SK-N-SH treated with all-trans-retinoic acid at 6 μM for 48 hours (cell line): ENCODE measurements at regions not wholly inside any gene's neighbourhood (a gene's known extent, or its start where the extent isn't known, plus 50 kb on each side); places are given as distances from the start of the nearest gene placed in this dataset.

Experiments used
- ARNTL ChIP-seq: fragments of 450-650 bp; formaldehyde crosslinking; IDR thresholded peaks from 2 replicates; pipeline ENCODE4 v1.5.0; 2020; ENCODE audit warnings: low read depth, mild to moderate bottlenecking, moderate library complexity, borderline replicate concordance
- CSRNP3 ChIP-seq: fragments of 250-450 bp; sonication (Bioruptor Pico); IDR thresholded peaks from 2 replicates; pipeline ENCODE4 v1.5.1; 2021; ENCODE audit warnings: mild to moderate bottlenecking, moderate library complexity
- ESRRG ChIP-seq: fragments of 250-450 bp; sonication (Bioruptor Pico); IDR thresholded peaks from 2 replicates; pipeline ENCODE4 v1.6.1; 2021; ENCODE audit warnings: mild to moderate bottlenecking
- GLIS3 ChIP-seq: fragments of 250-450 bp; sonication (Bioruptor Pico); IDR thresholded peaks from 2 replicates; pipeline ENCODE4 v1.5.0; 2020; ENCODE audit warnings: mild to moderate bottlenecking, moderate library complexity
- ISL1 ChIP-seq: fragments of 250-450 bp; sonication (Bioruptor Pico); IDR thresholded peaks from 2 replicates; pipeline ENCODE4 v2.1.2; 2022; ENCODE audit warnings: mild to moderate bottlenecking, moderate library complexity
- POU6F1 ChIP-seq: fragments of 250-450 bp; sonication (Bioruptor Pico); IDR thresholded peaks from 2 replicates; pipeline ENCODE4 v1.8.0; 2021; ENCODE audit warnings: low read depth, mild to moderate bottlenecking, moderate library complexity, borderline replicate concordance
- RARB ChIP-seq: fragments of 250-450 bp; sonication (Bioruptor Pico); IDR thresholded peaks from 2 replicates; pipeline ENCODE4 v1.8.0; 2021; ENCODE audit warnings: mild to moderate bottlenecking, moderate library complexity
- TOX ChIP-seq: fragments of 250-450 bp; sonication (Bioruptor Pico); IDR thresholded peaks from 2 replicates; pipeline ENCODE4 v1.8.0; 2021; ENCODE audit warnings: mild to moderate bottlenecking, moderate library complexity, borderline replicate concordance
- ZC3H10 ChIP-seq: fragments of 250-450 bp; sonication (Bioruptor Pico); IDR thresholded peaks from 2 replicates; pipeline ENCODE4 v1.5.1; 2021; ENCODE audit warnings: mild to moderate bottlenecking, moderate library complexity
- ZFP3 ChIP-seq: fragments of 250-450 bp; sonication (Bioruptor Pico); IDR thresholded peaks from 2 replicates; pipeline ENCODE4 v1.5.0; 2020; ENCODE audit warnings: mild to moderate bottlenecking, moderate library complexity
- ZFP30 ChIP-seq: fragments of 450-650 bp; formaldehyde crosslinking; IDR thresholded peaks from 2 replicates; pipeline ENCODE4 v1.5.0; 2022; ENCODE audit warnings: mild to moderate bottlenecking, moderate library complexity
- TF ChIP-seq, protein P1 (sequence below): fragments of 250-450 bp; sonication (Bioruptor Pico); IDR thresholded peaks from 2 replicates; pipeline ENCODE4 v1.8.0; 2020; ENCODE audit warnings: mild to moderate bottlenecking, moderate library complexity, borderline replicate concordance

DNA sequence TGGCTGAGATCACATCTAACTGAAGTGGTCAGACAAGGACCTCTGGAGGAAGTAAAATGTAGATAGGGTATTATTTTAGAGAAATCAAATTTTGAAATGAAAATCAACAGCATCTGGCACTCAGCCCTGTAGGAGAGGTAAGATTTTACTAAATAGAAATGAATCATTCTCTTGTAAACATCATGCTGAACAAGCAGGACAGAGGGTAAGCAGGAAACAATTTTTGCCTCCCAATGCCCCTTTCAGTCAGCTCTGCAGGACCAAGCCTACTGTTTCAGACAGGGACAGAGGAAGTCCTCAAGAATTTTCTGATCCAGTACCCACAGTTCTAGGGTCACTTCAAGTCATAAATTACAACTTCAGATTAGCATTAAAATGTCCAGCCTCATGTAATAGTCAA, 190.1 kb downstream of the ESM1 start:
- TF ChIP-seq ZFP3 (CRISPR knock-in tag) (no peak), POU6F1 (no peak), ISL1 (CRISPR knock-in tag) (no peak), TOX (no peak), ARNTL (no peak), CSRNP3 (CRISPR knock-in tag) (no peak), RARB (no peak), ZFP30 (CRISPR knock-in tag) (no peak), GLIS3 (CRISPR knock-in tag) (no peak), ESRRG (CRISPR knock-in tag) (no peak), ZC3H10 (CRISPR knock-in tag) (no peak)
- TF ChIP-seq, protein P1, sequence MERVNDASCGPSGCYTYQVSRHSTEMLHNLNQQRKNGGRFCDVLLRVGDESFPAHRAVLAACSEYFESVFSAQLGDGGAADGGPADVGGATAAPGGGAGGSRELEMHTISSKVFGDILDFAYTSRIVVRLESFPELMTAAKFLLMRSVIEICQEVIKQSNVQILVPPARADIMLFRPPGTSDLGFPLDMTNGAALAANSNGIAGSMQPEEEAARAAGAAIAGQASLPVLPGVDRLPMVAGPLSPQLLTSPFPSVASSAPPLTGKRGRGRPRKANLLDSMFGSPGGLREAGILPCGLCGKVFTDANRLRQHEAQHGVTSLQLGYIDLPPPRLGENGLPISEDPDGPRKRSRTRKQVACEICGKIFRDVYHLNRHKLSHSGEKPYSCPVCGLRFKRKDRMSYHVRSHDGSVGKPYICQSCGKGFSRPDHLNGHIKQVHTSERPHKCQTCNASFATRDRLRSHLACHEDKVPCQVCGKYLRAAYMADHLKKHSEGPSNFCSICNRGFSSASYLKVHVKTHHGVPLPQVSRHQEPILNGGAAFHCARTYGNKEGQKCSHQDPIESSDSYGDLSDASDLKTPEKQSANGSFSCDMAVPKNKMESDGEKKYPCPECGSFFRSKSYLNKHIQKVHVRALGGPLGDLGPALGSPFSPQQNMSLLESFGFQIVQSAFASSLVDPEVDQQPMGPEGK (CRISPR knock-in tag), result no peak
